ENCODE measurements at regions not wholly inside any gene's neighbourhood (a gene's known extent, or its start where the extent isn't known, plus 50 kb on each side); places are given as distances from the start of the nearest gene placed in this dataset.

DNA sequence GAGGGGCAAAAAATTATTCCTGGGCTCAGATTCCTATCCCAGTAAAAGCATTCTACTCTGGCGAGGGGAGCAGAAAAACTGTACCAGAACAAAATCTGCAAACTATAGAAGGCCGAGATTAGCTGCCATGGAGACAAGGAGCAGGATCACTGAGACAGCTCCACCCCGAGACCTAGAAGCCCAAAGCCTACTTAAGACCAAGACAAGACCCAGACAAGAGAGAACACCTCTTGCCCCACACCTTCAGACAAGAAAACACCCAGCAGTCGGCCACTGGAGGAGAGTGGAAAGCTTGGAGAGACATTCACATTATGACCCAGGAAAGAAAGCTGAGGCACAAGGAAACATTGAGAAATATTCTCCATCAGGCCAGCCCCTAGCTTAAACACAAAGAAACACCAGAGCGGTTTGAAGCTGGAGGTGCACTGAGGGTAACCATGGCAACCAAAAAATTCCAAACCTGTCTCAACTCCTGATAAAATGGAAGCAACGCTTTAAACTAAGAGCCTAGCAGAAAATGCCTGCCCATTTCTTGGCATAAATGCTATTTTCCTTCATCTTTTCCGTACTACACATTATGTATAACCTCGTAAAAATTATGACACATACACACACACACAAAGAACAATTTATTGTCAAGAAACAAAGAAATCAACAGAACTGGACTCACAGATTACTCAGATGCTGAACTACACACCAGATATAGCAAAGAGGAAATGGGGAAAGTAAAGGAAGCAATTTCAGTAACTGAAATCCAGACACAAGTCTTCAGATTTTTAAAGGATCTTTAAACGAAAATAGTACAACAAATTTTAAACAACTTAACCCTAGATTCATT lies 53.8 kb upstream of the FTMT start:
- Histone ChIP-seq H3K27ac (no peak overlapping the region), H3K9me3 (no peaks in the 10 kb centered on the region), H3K4me3 (no peak overlapping the region), H3K4me1 (no peaks in the 10 kb centered on the region), H3K36me3 (no peaks in the 10 kb centered on the region), H3K27me3 (no peaks in the 10 kb centered on the region)
- DNase-seq, result no peak
- TF ChIP-seq POLR2A (IDR thresholded peaks at IDR 0.05), result no peak
- TF ChIP-seq, protein P1, sequence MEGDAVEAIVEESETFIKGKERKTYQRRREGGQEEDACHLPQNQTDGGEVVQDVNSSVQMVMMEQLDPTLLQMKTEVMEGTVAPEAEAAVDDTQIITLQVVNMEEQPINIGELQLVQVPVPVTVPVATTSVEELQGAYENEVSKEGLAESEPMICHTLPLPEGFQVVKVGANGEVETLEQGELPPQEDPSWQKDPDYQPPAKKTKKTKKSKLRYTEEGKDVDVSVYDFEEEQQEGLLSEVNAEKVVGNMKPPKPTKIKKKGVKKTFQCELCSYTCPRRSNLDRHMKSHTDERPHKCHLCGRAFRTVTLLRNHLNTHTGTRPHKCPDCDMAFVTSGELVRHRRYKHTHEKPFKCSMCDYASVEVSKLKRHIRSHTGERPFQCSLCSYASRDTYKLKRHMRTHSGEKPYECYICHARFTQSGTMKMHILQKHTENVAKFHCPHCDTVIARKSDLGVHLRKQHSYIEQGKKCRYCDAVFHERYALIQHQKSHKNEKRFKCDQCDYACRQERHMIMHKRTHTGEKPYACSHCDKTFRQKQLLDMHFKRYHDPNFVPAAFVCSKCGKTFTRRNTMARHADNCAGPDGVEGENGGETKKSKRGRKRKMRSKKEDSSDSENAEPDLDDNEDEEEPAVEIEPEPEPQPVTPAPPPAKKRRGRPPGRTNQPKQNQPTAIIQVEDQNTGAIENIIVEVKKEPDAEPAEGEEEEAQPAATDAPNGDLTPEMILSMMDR (IDR thresholded peaks at IDR 0.05), result no peak

Small RNAs in the stretch of these regions (small RNA-seq; reads per million reads assigned to genes)
- 0 reads per million in 2 donors for gene AC010350.1

Measured in Peyer's patch (tissue), 4 donors.